GM23338 (cell line): ENCODE measurements at regions not wholly inside any gene's neighbourhood (a gene's known extent, or its start where the extent isn't known, plus 50 kb on each side); places are given as distances from the start of the nearest gene placed in this dataset.

Experiments
- ATAC-seq: fragments of 200-7000 bp; cut with Tn5 transposase; 3 replicates; pipeline ENCODE4 v1.9.1; 2020
- DNase-seq: peaks from one replicate; pipeline ENCODE4 v3.0.0-alpha.2; 2015; ENCODE audit warnings: low spot score
- H2AFZ ChIP-seq: fragments of 200-600 bp; sonication (generic); 2 replicates; pipeline ENCODE4 v1.8.0; 2016; ENCODE audit warnings: antibody characterized with exemption, mild to moderate bottlenecking, moderate library complexity
- H3F3A ChIP-seq: fragments of 200-600 bp; sonication (generic); replicated peaks from 2 replicates; pipeline ENCODE4 v1.8.0; 2017; ENCODE audit warnings: antibody characterized with exemption, mixed run types, low read depth
- H3K27ac ChIP-seq: fragments of 200-600 bp; sonication (generic); 2 replicates; pipeline ENCODE4 v1.6.1; 2016; ENCODE audit warnings: low read depth
- H3K27me3 ChIP-seq: fragments of 200-600 bp; sonication (generic); 2 replicates; pipeline ENCODE4 v1.8.0; 2016; ENCODE audit warnings: mild to moderate bottlenecking, mixed run types, moderate library complexity; ENCODE audit not compliant: insufficient read depth
- H3K36me3 ChIP-seq: fragments of 200-600 bp; sonication (generic); 2 replicates; pipeline ENCODE4 v1.8.0; 2016; ENCODE audit warnings: mild to moderate bottlenecking; ENCODE audit not compliant: insufficient read depth
- H3K4me1 ChIP-seq: fragments of 200-600 bp; sonication (generic); 2 replicates; pipeline ENCODE4 v1.8.0; 2016; ENCODE audit warnings: mild to moderate bottlenecking, moderate library complexity; ENCODE audit not compliant: insufficient read depth
- H3K4me2 ChIP-seq: fragments of 200-600 bp; sonication (generic); 2 replicates; pipeline ENCODE4 v1.7.1; 2017; ENCODE audit warnings: mixed run types
- H3K4me3 ChIP-seq: fragments of 200-600 bp; sonication (generic); 2 replicates; pipeline ENCODE4 v1.6.1; 2016; ENCODE audit warnings: mixed run types
- H3K79me2 ChIP-seq: fragments of 200-600 bp; sonication (generic); replicated peaks from 2 replicates; pipeline ENCODE4 v1.8.0; 2017; ENCODE audit warnings: mild to moderate bottlenecking; ENCODE audit not compliant: insufficient read depth
- H3K9me2 ChIP-seq: fragments of 200-600 bp; sonication (generic); 2 replicates; pipeline ENCODE4 v1.8.0; 2017; ENCODE audit not compliant: insufficient read depth
- H4K20me1 ChIP-seq: fragments of 200-600 bp; sonication (generic); replicated peaks from 2 replicates; pipeline ENCODE4 v1.8.0; 2017; ENCODE audit warnings: mild to moderate bottlenecking; ENCODE audit not compliant: insufficient read depth
- H3K27ac Mint-ChIP-seq: 2 replicates; pipeline ENCODE4 v1.8.0; 2020; ENCODE audit warnings: inconsistent platforms, mild to moderate bottlenecking, moderate library complexity, mixed read lengths
- H3K27me3 Mint-ChIP-seq: 3 replicates; pipeline ENCODE4 v1.8.0; 2022; ENCODE audit warnings: low read depth, mild to moderate bottlenecking, moderate library complexity, mixed read lengths, inconsistent platforms; ENCODE audit not compliant: insufficient read depth, poor library complexity
- H3K36me3 Mint-ChIP-seq: 3 replicates; pipeline ENCODE4 v1.8.0; 2021; ENCODE audit warnings: low read depth, mild to moderate bottlenecking, inconsistent platforms, moderate library complexity, mixed read lengths
- H3K4me1 Mint-ChIP-seq: 3 replicates; pipeline ENCODE4 v1.8.0; 2020; ENCODE audit warnings: mild to moderate bottlenecking, inconsistent platforms, mixed read lengths
- H3K4me3 Mint-ChIP-seq: 3 replicates; pipeline ENCODE4 v1.8.0; 2021; ENCODE audit warnings: moderate library complexity, mild to moderate bottlenecking, inconsistent platforms, mixed read lengths
- H3K9me3 Mint-ChIP-seq: 3 replicates; pipeline ENCODE4 v1.8.0; 2020; ENCODE audit warnings: moderate library complexity, mild to moderate bottlenecking, inconsistent platforms, mixed read lengths
- EZH2phosphoT487 ChIP-seq: fragments of 200-600 bp; sonication (generic); IDR thresholded peaks from one replicate; pipeline ENCODE4 v1.8.1; 2018; ENCODE audit warnings: antibody characterized with exemption; ENCODE audit not compliant: unreplicated experiment
- JUNB ChIP-seq: IDR thresholded peaks from one replicate; pipeline ENCODE4 v1.6.1; 2016; ENCODE audit warnings: antibody characterized with exemption; ENCODE audit not compliant: unreplicated experiment
- NANOG ChIP-seq: IDR thresholded peaks from 2 replicates; pipeline ENCODE4 v1.6.1; 2016; ENCODE audit warnings: antibody characterized with exemption, borderline replicate concordance
- POLR2AphosphoS5 ChIP-seq: IDR thresholded peaks from 2 replicates; pipeline ENCODE4 v1.6.1; 2016; ENCODE audit warnings: antibody characterized with exemption, low read depth
- STAT1 ChIP-seq: IDR thresholded peaks from one replicate; pipeline ENCODE4 v1.6.1; 2016; ENCODE audit warnings: antibody characterized with exemption; ENCODE audit not compliant: unreplicated experiment
- ZNF114 ChIP-seq: fragments of 250-450 bp; sonication (Bioruptor Pico); IDR thresholded peaks from 2 replicates; pipeline ENCODE4 v1.5.0; 2020; ENCODE audit warnings: mild to moderate bottlenecking, moderate library complexity
- ZNF331 ChIP-seq: fragments of 250-450 bp; sonication (Bioruptor Pico); IDR thresholded peaks from 2 replicates; pipeline ENCODE4 v1.5.0; 2020; ENCODE audit warnings: low read depth, mild to moderate bottlenecking, moderate library complexity
- TF ChIP-seq, protein P1 (sequence below): IDR thresholded peaks from 2 replicates; pipeline ENCODE4 v1.6.1; 2016; ENCODE audit warnings: antibody characterized with exemption
- TF ChIP-seq, protein P2 (sequence below), 2 experiments: fragments of 200-600 bp in 1 of 2; sonication (generic) in 1 of 2; conservative IDR thresholded peaks; 2 replicates each; pipeline versions ENCODE4 v1.5.1 to v1.6.1; 2016 to 2017; ENCODE audit warnings: antibody characterized with exemption in 2 of 2, low read depth in 2 of 2, mild to moderate bottlenecking in 2 of 2, moderate library complexity in 1 of 2
- TF ChIP-seq, protein P3 (sequence below): IDR thresholded peaks from one replicate; pipeline ENCODE4 v1.6.1; 2018; ENCODE audit warnings: antibody characterized with exemption; ENCODE audit not compliant: unreplicated experiment
- TF ChIP-seq, protein P4 (sequence below): fragments of 250-450 bp; sonication (Bioruptor Pico); IDR thresholded peaks from 2 replicates; pipeline ENCODE4 v1.5.0; 2020; ENCODE audit warnings: mild to moderate bottlenecking, moderate library complexity

DNA sequence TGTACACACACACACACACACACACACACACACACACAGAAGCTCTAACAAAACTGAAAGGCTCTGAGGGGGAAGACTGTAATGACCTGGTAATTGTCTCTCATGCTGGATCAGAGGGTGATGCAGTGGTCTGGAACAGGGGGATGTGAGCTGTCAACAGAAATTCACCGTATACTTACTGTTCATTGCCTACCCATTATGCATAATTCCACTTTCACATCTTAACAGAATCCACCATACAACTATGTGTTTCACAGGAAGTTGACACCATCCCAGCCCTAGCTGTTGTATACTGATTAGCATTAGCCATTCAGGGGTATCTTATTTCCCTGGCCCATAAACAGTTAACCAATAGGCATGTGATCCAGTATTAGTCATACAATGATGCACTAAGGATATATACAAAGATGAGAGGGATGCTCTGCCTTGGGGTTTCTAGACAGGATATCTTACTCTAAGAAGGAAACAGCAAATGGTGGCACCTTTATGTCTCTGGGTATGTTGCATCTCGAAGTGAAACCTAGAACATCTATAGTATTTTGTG lies 396.5 kb upstream of the BRINP1 start:
- Histone ChIP-seq H3K4me1 (no peaks in the 10 kb centered on the region), H4K20me1 (no peaks in the 10 kb centered on the region), H3K36me3 (no peaks in the 10 kb centered on the region), H3K79me2 (no peaks in the 10 kb centered on the region), H3K4me2 (no peak overlapping the region), H3K27ac (no peak overlapping the region), H3F3A (no peaks in the 10 kb centered on the region), H3K9me2 (no peaks in the 10 kb centered on the region), H3K4me3 (no peak overlapping the region), H3K27me3 (no peaks in the 10 kb centered on the region), H2AFZ (no peak overlapping the region)
- no peak overlapping the region for H3K4me3 Mint-ChIP-seq
- no peak for DNase-seq
- no peak for ATAC-seq
- no peaks in the 10 kb centered on the region for H3K9me3 Mint-ChIP-seq
- peaks cover 15% of the 10 kb centered on the region for H3K4me1 Mint-ChIP-seq
- H3K27ac Mint-ChIP-seq = no peak overlapping the region
- no peaks in the 10 kb centered on the region for H3K36me3 Mint-ChIP-seq
- TF ChIP-seq NANOG (no peak), ZNF331 (CRISPR knock-in tag) (no peak), JUNB (no peak), STAT1 (no peak), ZNF114 (CRISPR knock-in tag) (no peak), POLR2AphosphoS5 (no peak), EZH2phosphoT487 (no peak)
- TF ChIP-seq, protein P1, sequence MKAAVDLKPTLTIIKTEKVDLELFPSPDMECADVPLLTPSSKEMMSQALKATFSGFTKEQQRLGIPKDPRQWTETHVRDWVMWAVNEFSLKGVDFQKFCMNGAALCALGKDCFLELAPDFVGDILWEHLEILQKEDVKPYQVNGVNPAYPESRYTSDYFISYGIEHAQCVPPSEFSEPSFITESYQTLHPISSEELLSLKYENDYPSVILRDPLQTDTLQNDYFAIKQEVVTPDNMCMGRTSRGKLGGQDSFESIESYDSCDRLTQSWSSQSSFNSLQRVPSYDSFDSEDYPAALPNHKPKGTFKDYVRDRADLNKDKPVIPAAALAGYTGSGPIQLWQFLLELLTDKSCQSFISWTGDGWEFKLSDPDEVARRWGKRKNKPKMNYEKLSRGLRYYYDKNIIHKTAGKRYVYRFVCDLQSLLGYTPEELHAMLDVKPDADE = no peak
- TF ChIP-seq, protein P2, sequence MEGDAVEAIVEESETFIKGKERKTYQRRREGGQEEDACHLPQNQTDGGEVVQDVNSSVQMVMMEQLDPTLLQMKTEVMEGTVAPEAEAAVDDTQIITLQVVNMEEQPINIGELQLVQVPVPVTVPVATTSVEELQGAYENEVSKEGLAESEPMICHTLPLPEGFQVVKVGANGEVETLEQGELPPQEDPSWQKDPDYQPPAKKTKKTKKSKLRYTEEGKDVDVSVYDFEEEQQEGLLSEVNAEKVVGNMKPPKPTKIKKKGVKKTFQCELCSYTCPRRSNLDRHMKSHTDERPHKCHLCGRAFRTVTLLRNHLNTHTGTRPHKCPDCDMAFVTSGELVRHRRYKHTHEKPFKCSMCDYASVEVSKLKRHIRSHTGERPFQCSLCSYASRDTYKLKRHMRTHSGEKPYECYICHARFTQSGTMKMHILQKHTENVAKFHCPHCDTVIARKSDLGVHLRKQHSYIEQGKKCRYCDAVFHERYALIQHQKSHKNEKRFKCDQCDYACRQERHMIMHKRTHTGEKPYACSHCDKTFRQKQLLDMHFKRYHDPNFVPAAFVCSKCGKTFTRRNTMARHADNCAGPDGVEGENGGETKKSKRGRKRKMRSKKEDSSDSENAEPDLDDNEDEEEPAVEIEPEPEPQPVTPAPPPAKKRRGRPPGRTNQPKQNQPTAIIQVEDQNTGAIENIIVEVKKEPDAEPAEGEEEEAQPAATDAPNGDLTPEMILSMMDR (conservative IDR thresholded peaks at IDR 0.05; ENCODE audit: low read depth in 2 of 2) = no peak
- TF ChIP-seq, protein P3, sequence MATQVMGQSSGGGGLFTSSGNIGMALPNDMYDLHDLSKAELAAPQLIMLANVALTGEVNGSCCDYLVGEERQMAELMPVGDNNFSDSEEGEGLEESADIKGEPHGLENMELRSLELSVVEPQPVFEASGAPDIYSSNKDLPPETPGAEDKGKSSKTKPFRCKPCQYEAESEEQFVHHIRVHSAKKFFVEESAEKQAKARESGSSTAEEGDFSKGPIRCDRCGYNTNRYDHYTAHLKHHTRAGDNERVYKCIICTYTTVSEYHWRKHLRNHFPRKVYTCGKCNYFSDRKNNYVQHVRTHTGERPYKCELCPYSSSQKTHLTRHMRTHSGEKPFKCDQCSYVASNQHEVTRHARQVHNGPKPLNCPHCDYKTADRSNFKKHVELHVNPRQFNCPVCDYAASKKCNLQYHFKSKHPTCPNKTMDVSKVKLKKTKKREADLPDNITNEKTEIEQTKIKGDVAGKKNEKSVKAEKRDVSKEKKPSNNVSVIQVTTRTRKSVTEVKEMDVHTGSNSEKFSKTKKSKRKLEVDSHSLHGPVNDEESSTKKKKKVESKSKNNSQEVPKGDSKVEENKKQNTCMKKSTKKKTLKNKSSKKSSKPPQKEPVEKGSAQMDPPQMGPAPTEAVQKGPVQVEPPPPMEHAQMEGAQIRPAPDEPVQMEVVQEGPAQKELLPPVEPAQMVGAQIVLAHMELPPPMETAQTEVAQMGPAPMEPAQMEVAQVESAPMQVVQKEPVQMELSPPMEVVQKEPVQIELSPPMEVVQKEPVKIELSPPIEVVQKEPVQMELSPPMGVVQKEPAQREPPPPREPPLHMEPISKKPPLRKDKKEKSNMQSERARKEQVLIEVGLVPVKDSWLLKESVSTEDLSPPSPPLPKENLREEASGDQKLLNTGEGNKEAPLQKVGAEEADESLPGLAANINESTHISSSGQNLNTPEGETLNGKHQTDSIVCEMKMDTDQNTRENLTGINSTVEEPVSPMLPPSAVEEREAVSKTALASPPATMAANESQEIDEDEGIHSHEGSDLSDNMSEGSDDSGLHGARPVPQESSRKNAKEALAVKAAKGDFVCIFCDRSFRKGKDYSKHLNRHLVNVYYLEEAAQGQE = no peak
- TF ChIP-seq, protein P4, sequence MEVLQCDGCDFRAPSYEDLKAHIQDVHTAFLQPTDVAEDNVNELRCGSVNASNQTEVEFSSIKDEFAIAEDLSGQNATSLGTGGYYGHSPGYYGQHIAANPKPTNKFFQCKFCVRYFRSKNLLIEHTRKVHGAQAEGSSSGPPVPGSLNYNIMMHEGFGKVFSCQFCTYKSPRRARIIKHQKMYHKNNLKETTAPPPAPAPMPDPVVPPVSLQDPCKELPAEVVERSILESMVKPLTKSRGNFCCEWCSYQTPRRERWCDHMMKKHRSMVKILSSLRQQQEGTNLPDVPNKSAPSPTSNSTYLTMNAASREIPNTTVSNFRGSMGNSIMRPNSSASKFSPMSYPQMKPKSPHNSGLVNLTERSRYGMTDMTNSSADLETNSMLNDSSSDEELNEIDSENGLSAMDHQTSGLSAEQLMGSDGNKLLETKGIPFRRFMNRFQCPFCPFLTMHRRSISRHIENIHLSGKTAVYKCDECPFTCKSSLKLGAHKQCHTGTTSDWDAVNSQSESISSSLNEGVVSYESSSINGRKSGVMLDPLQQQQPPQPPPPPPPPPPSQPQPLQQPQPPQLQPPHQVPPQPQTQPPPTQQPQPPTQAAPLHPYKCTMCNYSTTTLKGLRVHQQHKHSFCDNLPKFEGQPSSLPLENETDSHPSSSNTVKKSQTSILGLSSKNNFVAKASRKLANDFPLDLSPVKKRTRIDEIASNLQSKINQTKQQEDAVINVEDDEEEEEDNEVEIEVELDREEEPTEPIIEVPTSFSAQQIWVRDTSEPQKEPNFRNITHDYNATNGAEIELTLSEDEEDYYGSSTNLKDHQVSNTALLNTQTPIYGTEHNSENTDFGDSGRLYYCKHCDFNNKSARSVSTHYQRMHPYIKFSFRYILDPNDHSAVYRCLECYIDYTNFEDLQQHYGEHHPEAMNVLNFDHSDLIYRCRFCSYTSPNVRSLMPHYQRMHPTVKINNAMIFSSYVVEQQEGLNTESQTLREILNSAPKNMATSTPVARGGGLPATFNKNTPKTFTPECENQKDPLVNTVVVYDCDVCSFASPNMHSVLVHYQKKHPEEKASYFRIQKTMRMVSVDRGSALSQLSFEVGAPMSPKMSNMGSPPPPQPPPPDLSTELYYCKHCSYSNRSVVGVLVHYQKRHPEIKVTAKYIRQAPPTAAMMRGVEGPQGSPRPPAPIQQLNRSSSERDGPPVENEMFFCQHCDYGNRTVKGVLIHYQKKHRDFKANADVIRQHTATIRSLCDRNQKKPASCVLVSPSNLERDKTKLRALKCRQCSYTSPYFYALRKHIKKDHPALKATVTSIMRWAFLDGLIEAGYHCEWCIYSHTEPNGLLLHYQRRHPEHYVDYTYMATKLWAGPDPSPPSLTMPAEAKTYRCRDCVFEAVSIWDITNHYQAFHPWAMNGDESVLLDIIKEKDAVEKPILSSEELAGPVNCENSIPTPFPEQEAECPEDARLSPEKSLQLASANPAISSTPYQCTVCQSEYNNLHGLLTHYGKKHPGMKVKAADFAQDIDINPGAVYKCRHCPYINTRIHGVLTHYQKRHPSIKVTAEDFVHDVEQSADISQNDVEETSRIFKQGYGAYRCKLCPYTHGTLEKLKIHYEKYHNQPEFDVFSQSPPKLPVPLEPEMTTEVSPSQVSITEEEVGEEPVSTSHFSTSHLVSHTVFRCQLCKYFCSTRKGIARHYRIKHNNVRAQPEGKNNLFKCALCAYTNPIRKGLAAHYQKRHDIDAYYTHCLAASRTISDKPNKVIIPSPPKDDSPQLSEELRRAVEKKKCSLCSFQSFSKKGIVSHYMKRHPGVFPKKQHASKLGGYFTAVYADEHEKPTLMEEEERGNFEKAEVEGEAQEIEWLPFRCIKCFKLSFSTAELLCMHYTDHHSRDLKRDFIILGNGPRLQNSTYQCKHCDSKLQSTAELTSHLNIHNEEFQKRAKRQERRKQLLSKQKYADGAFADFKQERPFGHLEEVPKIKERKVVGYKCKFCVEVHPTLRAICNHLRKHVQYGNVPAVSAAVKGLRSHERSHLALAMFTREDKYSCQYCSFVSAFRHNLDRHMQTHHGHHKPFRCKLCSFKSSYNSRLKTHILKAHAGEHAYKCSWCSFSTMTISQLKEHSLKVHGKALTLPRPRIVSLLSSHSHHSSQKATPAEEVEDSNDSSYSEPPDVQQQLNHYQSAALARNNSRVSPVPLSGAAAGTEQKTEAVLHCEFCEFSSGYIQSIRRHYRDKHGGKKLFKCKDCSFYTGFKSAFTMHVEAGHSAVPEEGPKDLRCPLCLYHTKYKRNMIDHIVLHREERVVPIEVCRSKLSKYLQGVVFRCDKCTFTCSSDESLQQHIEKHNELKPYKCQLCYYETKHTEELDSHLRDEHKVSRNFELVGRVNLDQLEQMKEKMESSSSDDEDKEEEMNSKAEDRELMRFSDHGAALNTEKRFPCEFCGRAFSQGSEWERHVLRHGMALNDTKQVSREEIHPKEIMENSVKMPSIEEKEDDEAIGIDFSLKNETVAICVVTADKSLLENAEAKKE (CRISPR knock-in tag) = no peak
- H3K27me3 Mint-ChIP-seq = no peaks in the 10 kb centered on the region
